ENCODE measurements at regions not wholly inside any gene's neighbourhood (a gene's known extent, or its start where the extent isn't known, plus 50 kb on each side); places are given as distances from the start of the nearest gene placed in this dataset.

DNA sequence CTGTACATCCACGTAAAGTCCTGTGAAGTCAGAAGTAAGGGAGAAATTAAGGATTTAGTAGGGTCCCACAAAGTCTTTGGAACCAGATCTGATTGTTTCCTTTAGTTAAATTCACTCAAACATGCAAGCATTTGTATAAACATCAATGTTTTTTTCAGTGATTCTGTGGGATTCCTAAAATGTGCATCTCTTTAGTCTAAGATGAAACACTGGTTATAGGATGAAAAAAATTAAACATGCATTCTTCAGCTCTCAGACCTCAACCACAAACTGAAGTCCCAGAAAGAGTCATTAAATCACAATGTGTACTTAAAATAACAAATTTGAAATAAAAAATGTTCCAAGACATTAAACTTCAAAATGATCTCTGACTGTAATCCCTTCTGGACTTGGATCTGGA is 76.5 kb upstream of the APCDD1 start:
- Histone ChIP-seq H3K4me2 (ENCODE audit: insufficient read depth, insufficient read length, low read length) (no peak overlapping the region), H2AK5ac (ENCODE audit: insufficient read length, low read length) (no peak overlapping the region), H3K9ac (ENCODE audit: extremely low read depth, insufficient read length, low read length) (no peak overlapping the region), H3K27ac (ENCODE audit: insufficient read length, low read depth, low read length) (no peak overlapping the region), H3K79me2 (ENCODE audit: insufficient read depth, low read length) (no peaks in the 10 kb centered on the region), H3K14ac (ENCODE audit: insufficient read depth, low read length) (no peak overlapping the region), H3K56ac (ENCODE audit: insufficient read length, low read depth, low read length) (no peak overlapping the region), H2BK12ac (ENCODE audit: insufficient read length, low read depth, low read length) (no peak overlapping the region), H4K8ac (replicated peaks; ENCODE audit: insufficient read length, low read depth, low read length) (no peak overlapping the region), H3K23me2 (ENCODE audit: insufficient read length, low read depth, low read length, poor library complexity, severe bottlenecking) (no peaks in the 10 kb centered on the region), H4K20me1 (ENCODE audit: control insufficient read depth, insufficient read depth, insufficient read length) (no peaks in the 10 kb centered on the region), H3K4me1 (ENCODE audit: insufficient read depth, low read length) (peaks cover 9% of the 10 kb centered on the region), H3K79me1 (ENCODE audit: insufficient read depth, low read depth, low read length, poor library complexity, severe bottlenecking) (no peaks in the 10 kb centered on the region), H3K27me3 (ENCODE audit: insufficient read depth, low read length) (no peaks in the 10 kb centered on the region; the same call in 1 of the 2 replicates), H2BK20ac (ENCODE audit: low read depth, low read length, poor library complexity, severe bottlenecking) (no peak overlapping the region), H2BK120ac (ENCODE audit: low read depth, low read length, poor library complexity, severe bottlenecking) (no peak overlapping the region), H3K23ac (ENCODE audit: insufficient read length, low read depth, low read length) (no peak overlapping the region), H4K91ac (ENCODE audit: insufficient read length, low read depth, low read length) (no peak overlapping the region), H2BK15ac (ENCODE audit: low read depth, low read length) (no peak overlapping the region), H3K4ac (ENCODE audit: low read depth, low read length) (no peak overlapping the region), H3K9me3 (ENCODE audit: control insufficient read depth, low read depth, low read length) (no peaks in the 10 kb centered on the region), H2BK5ac (ENCODE audit: insufficient read length, low read length) (no peak overlapping the region), H4K5ac (ENCODE audit: insufficient read length, low read depth, low read length) (no peak overlapping the region), H2AFZ (ENCODE audit: low read length) (no peak overlapping the region), H3K18ac (ENCODE audit: insufficient read length, low read depth, low read length) (no peak overlapping the region), H3T11ph (ENCODE audit: low read length) (no peak overlapping the region)
- Mint-ChIP-seq H3K4me3 (no peak overlapping the region), H3K27me3 (ENCODE audit: low read depth) (peaks cover 8% of the 10 kb centered on the region; the same call in 1 of the 2 replicates), H3K4me1 (peaks cover 17 to 23% of the 10 kb centered on the region in 2 experiments), H3K36me3 (ENCODE audit: insufficient read depth in 1 of 3, low read depth in 3 of 3) (no peaks in the 10 kb centered on the region), H3K27ac (peak overlapping the region in 1 of 3 experiments; percentile 50; a peak in 1 of 7 replicates), H3K9me3 (no peaks in the 10 kb centered on the region)
- WGBS (ENCODE audit: extremely low coverage, insufficient read length, low lambda C conversion rate) = no CpG with 5 or more reads among the region's 1 CpG
- TF ChIP-seq, protein P1, sequence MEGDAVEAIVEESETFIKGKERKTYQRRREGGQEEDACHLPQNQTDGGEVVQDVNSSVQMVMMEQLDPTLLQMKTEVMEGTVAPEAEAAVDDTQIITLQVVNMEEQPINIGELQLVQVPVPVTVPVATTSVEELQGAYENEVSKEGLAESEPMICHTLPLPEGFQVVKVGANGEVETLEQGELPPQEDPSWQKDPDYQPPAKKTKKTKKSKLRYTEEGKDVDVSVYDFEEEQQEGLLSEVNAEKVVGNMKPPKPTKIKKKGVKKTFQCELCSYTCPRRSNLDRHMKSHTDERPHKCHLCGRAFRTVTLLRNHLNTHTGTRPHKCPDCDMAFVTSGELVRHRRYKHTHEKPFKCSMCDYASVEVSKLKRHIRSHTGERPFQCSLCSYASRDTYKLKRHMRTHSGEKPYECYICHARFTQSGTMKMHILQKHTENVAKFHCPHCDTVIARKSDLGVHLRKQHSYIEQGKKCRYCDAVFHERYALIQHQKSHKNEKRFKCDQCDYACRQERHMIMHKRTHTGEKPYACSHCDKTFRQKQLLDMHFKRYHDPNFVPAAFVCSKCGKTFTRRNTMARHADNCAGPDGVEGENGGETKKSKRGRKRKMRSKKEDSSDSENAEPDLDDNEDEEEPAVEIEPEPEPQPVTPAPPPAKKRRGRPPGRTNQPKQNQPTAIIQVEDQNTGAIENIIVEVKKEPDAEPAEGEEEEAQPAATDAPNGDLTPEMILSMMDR (conservative IDR thresholded peaks at IDR 0.05) = no peak
- DNase-seq = no peak

Measured in H9 (cell line).